Caco-2 (cell line): ENCODE measurements at regions not wholly inside any gene's neighbourhood (a gene's known extent, or its start where the extent isn't known, plus 50 kb on each side); places are given as distances from the start of the nearest gene placed in this dataset.

Experiments used
- BruUV-seq: library from RNA; stranded (reverse); fragments of 400-500 nt; replicated peaks from 2 replicates; lab custom pipeline; 2021; lab: Mats Ljungman, UMichigan
- CTCF ChIA-PET: fragments of 300-600 bp; sonication (Branson Sonifier 250); formaldehyde crosslinking; loops from one replicate; lab custom pipeline; 2022; ENCODE audit warnings: antibody characterized with exemption; lab: Charles Lee
- POLR2A ChIA-PET: fragments of 300-600 bp; sonication (Branson Sonifier 250); formaldehyde crosslinking; loops from one replicate; lab custom pipeline; 2022; ENCODE audit warnings: antibody characterized with exemption; lab: Charles Lee
- DNase-seq, 2 experiments: peaks; one replicate each; pipeline versions ENCODE4 v3.0.0 to v3.0.0-alpha.2; 2020 to 2022
- H3K27me3 ChIP-seq: replicated peaks from 2 replicates; pipeline ENCODE4 v1.6.0; 2011; ENCODE audit warnings: low read length; ENCODE audit not compliant: control insufficient read depth, insufficient read depth
- H3K36me3 ChIP-seq: 2 replicates; pipeline ENCODE4 v1.5.1; 2011; ENCODE audit warnings: low read length; ENCODE audit not compliant: control insufficient read depth, insufficient read depth
- H3K4me1 ChIP-seq: fragments of 250-450 bp; sonication (Bioruptor Pico); 2 replicates; pipeline ENCODE4 v1.5.1; 2020; ENCODE audit warnings: mild to moderate bottlenecking
- H3K4me3 ChIP-seq: 2 replicates; pipeline ENCODE4 v1.5.1; 2011; ENCODE audit warnings: low read depth, mild to moderate bottlenecking, control low read depth, low read length
- H3K9me3 ChIP-seq: fragments of 250-450 bp; sonication (Bioruptor Pico); 2 replicates; pipeline ENCODE4 v1.5.1; 2020; ENCODE audit warnings: mild to moderate bottlenecking, moderate library complexity
- H3K27ac Mint-ChIP-seq: one replicate; pipeline ENCODE4 v1.8.0; 2022; ENCODE audit warnings: mixed read lengths; ENCODE audit not compliant: unreplicated experiment
- H3K27me3 Mint-ChIP-seq: one replicate; pipeline ENCODE4 v1.8.0; 2022; ENCODE audit warnings: mixed read lengths; ENCODE audit not compliant: insufficient read depth, unreplicated experiment
- H3K36me3 Mint-ChIP-seq: one replicate; pipeline ENCODE4 v1.8.0; 2022; ENCODE audit warnings: mild to moderate bottlenecking, mixed read lengths; ENCODE audit not compliant: insufficient read depth, unreplicated experiment
- H3K4me1 Mint-ChIP-seq: one replicate; pipeline ENCODE4 v1.8.0; 2022; ENCODE audit warnings: low read depth, mixed read lengths; ENCODE audit not compliant: unreplicated experiment
- H3K4me3 Mint-ChIP-seq: one replicate; pipeline ENCODE4 v1.8.0; 2022; ENCODE audit warnings: mild to moderate bottlenecking, moderate library complexity, mixed read lengths; ENCODE audit not compliant: unreplicated experiment
- H3K9me3 Mint-ChIP-seq: one replicate; pipeline ENCODE4 v1.8.0; 2022; ENCODE audit warnings: mixed read lengths; ENCODE audit not compliant: unreplicated experiment
- CTCF ChIP-seq, 2 experiments: fragments of 200-600 bp in 1 of 2; IDR thresholded peaks; 1 replicate in 1 of 2; 2 replicates in 1 of 2; pipeline versions ENCODE4 v1.5.1 to v1.8.0; 2011 to 2022; ENCODE audit warnings: antibody characterized with exemption in 1 of 2, control low read depth in 1 of 2, inconsistent platforms in 1 of 2, low read depth in 1 of 2, low read length in 1 of 2, mild to moderate bottlenecking in 1 of 2, moderate library complexity in 1 of 2; ENCODE audit not compliant: insufficient read depth in 1 of 2, severe bottlenecking in 1 of 2, unreplicated experiment in 1 of 2
- intact Hi-C: fragments of 100-400 bp; cut with micrococcal nuclease; formaldehyde crosslinking; loops from one replicate; pipeline ENCODE4 v1.10.0; 2022; ENCODE audit not compliant: unreplicated experiment

GRCh38 chr16:54636221-54636793 lies 294.4 kb upstream of the IRX5 start:
- Mint-ChIP-seq H3K4me3 (no peak overlapping the region), H3K27ac (no peak overlapping the region), H3K9me3 (peaks cover 45% of the 10 kb centered on the region), H3K27me3 (no peaks in the 10 kb centered on the region), H3K36me3 (no peaks in the 10 kb centered on the region), H3K4me1 (peaks cover 11% of the 10 kb centered on the region)
- ChIA-PET POLR2A (no interaction called here), CTCF (interaction anchor here (0.6 kb wide), 1 partner anchor 13 kb away, joined by 4 read pairs; no protein-coding TSS in a partner anchor)
- Histone ChIP-seq H3K4me1 (no peaks in the 10 kb centered on the region), H3K27me3 (no peaks in the 10 kb centered on the region), H3K4me3 (no peak overlapping the region), H3K36me3 (no peaks in the 10 kb centered on the region), H3K9me3 (peaks cover 6% of the 10 kb centered on the region; the same call in 1 of the 2 replicates)
- BruUV-seq = no TSS peak
- intact Hi-C loops = no loop called here
- TF ChIP-seq CTCF (IDR thresholded peaks at IDR 0.05; ENCODE audit: insufficient read depth in 1 of 2, low read depth in 1 of 2, low read length in 1 of 2, severe bottlenecking in 1 of 2, unreplicated experiment in 1 of 2) = no peak
- no peak for DNase-seq

DNA sequence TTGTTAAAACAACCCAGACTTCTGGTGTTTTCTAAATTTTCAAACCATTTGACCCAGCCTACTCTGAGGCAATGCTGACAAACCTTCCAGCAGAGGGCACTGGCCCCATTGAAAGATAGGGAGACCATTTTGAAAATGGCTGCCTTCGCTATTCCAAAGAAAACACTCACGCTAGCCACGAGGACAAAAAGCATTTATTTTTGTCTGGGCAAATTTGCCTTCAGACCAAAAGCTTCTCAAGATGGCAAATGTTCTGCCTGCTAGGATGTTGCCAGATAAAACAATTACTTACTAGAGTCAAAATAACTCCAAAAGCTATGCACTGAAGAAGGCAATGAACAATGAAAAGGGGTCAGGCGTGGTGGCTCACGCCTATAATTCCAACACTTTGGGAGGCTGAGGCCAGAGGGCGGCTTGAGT lies 296.7 kb upstream of the IRX5 start:
- DNase-seq = no peak
- H3K4me1 Mint-ChIP-seq = peaks cover 31% of the 10 kb centered on the region
- ChIA-PET POLR2A (no interaction called here), CTCF (no interaction called here)
- Histone ChIP-seq H3K27me3 (no peaks in the 10 kb centered on the region), H3K4me3 (no peak overlapping the region), H3K4me1 (peaks cover 17% of the 10 kb centered on the region), H3K9me3 (peaks cover 17% of the 10 kb centered on the region; the same call in 1 of the 2 replicates), H3K36me3 (no peaks in the 10 kb centered on the region)
- peaks cover 57% of the 10 kb centered on the region for H3K9me3 Mint-ChIP-seq
- H3K27me3 Mint-ChIP-seq = no peaks in the 10 kb centered on the region
- peak overlapping the region; percentile 28 for H3K27ac Mint-ChIP-seq
- intact Hi-C loops = no loop called here
- H3K36me3 Mint-ChIP-seq = peaks cover 10% of the 10 kb centered on the region
- TF ChIP-seq CTCF (IDR thresholded peaks at IDR 0.05; ENCODE audit: insufficient read depth in 1 of 2, low read depth in 1 of 2, low read length in 1 of 2, severe bottlenecking in 1 of 2, unreplicated experiment in 1 of 2) = peak in 1 of 2 experiments; percentile 20
- H3K4me3 Mint-ChIP-seq = no peak overlapping the region
- BruUV-seq = no TSS peak

GRCh38 chr16:54632322-54633220 lies 298.1 kb upstream of the IRX5 start:
- H3K27me3 Mint-ChIP-seq = no peaks in the 10 kb centered on the region
- intact Hi-C loops = no loop called here
- peaks cover 59% of the 10 kb centered on the region for H3K9me3 Mint-ChIP-seq
- ChIA-PET POLR2A (no interaction called here), CTCF (no interaction called here)
- H3K4me3 ChIP-seq = no peak overlapping the region
- no peaks in the 10 kb centered on the region for H3K36me3 ChIP-seq
- no peak for DNase-seq
- no peaks in the 10 kb centered on the region for H3K27me3 ChIP-seq
- H3K4me3 Mint-ChIP-seq = no peak overlapping the region
- peaks cover 27% of the 10 kb centered on the region for H3K4me1 ChIP-seq
- TF ChIP-seq CTCF (IDR thresholded peaks at IDR 0.05; ENCODE audit: insufficient read depth in 1 of 2, low read depth in 1 of 2, low read length in 1 of 2, severe bottlenecking in 1 of 2, unreplicated experiment in 1 of 2) = no peak
- H3K9me3 ChIP-seq = peaks cover 17% of the 10 kb centered on the region; the same call in 1 of the 2 replicates
- peaks cover 40% of the 10 kb centered on the region for H3K4me1 Mint-ChIP-seq
- BruUV-seq = no TSS peak
- peaks cover 18% of the 10 kb centered on the region for H3K36me3 Mint-ChIP-seq
- no peak overlapping the region for H3K27ac Mint-ChIP-seq
